ENCODE measurements at regions not wholly inside any gene's neighbourhood (a gene's known extent, or its start where the extent isn't known, plus 50 kb on each side); places are given as distances from the start of the nearest gene placed in this dataset.

- intact Hi-C loops (cut with micrococcal nuclease; ENCODE audit: unreplicated experiment) (no loop called here), in situ Hi-C loops (cut with HindIII; ENCODE audit: extremely low pct_ligation_motif_present, low pct_unique_long_range_greater_than_20kb) (no loop called here)
- ATAC-seq, result no peak
- Histone ChIP-seq H3K4me2 (ENCODE audit: low read depth, low read length) (no peak overlapping the region), H3K4me1 (ENCODE audit: insufficient read depth, low read length) (no peaks in the 10 kb centered on the region), H3K27ac (ENCODE audit: extremely low read length, insufficient read depth, low read length) (no peak overlapping the region), H4K20me1 (ENCODE audit: insufficient read depth, low read length) (no peaks in the 10 kb centered on the region), H3K27me3 (ENCODE audit: control insufficient read depth in 1 of 2, insufficient read depth in 2 of 2, low read length in 2 of 2) (peaks cover 1 to 27% of the 10 kb centered on the region in 2 experiments; a peak in 3 of 5 replicates), H3K79me2 (ENCODE audit: insufficient read depth, low read length) (no peaks in the 10 kb centered on the region), H3K9ac (ENCODE audit: insufficient read depth, low read depth, low read length) (no peak overlapping the region), H3K36me3 (replicated peaks in 1 of 2; ENCODE audit: control insufficient read depth in 1 of 2, insufficient read depth in 2 of 2, low read length in 2 of 2) (no peaks in the 10 kb centered on the region), H3K9me3 (ENCODE audit: low read length) (no peaks in the 10 kb centered on the region), H2AFZ (ENCODE audit: low read length) (no peak overlapping the region), H3K4me3 (replicated peaks in 1 of 3; ENCODE audit: insufficient read depth in 1 of 3, low read depth in 2 of 3, low read length in 3 of 3) (no peak overlapping the region)
- DNase-seq (ENCODE audit: low spot score), result no peak
- no peak for FAIRE-seq
- ChIA-PET POLR2A (no interaction called here), CTCF (ENCODE audit: low intra/inter-chr PET ratio, low total read pairs) (no interaction called here)
- 19% methylated on average over 11 of the region's 15 CpGs for WGBS (ENCODE audit: low lambda C conversion rate)
- no TSS peak for BruUV-seq (replicated peaks)
- no peak for TF ChIP-seq NFE2L1 (CRISPR knock-in tag; IDR thresholded peaks at IDR 0.05; ENCODE audit: borderline replicate concordance)
- no peak for TF ChIP-seq MIER2 (CRISPR knock-in tag; IDR thresholded peaks at IDR 0.05)
- TF ChIP-seq, protein P1, sequence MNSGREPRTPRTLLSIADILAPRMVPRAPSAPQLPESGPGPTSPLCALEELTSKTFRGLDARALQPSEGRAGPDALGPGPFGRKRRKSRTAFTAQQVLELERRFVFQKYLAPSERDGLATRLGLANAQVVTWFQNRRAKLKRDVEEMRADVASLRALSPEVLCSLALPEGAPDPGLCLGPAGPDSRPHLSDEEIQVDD (CRISPR knock-in tag; IDR thresholded peaks at IDR 0.05; ENCODE audit: borderline replicate concordance), result no peak
- TF ChIP-seq THYN1 (CRISPR knock-in tag; IDR thresholded peaks at IDR 0.05; ENCODE audit: borderline replicate concordance, low read depth), result no peak
- no peak for TF ChIP-seq KLF9 (CRISPR knock-in tag; IDR thresholded peaks at IDR 0.05; ENCODE audit: low read depth)
- no peak for TF ChIP-seq ZNF205 (CRISPR knock-in tag; IDR thresholded peaks at IDR 0.05)
- TF ChIP-seq ZNF354B (CRISPR knock-in tag; IDR thresholded peaks at IDR 0.05), result no peak
- TF ChIP-seq, protein P2, sequence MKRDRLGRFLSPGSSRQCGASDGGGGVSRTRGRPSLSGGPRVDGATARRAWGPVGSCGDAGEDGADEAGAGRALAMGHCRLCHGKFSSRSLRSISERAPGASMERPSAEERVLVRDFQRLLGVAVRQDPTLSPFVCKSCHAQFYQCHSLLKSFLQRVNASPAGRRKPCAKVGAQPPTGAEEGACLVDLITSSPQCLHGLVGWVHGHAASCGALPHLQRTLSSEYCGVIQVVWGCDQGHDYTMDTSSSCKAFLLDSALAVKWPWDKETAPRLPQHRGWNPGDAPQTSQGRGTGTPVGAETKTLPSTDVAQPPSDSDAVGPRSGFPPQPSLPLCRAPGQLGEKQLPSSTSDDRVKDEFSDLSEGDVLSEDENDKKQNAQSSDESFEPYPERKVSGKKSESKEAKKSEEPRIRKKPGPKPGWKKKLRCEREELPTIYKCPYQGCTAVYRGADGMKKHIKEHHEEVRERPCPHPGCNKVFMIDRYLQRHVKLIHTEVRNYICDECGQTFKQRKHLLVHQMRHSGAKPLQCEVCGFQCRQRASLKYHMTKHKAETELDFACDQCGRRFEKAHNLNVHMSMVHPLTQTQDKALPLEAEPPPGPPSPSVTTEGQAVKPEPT (CRISPR knock-in tag; IDR thresholded peaks at IDR 0.05; ENCODE audit: low read depth), result no peak
- no peak for TF ChIP-seq TCF7L2 (IDR thresholded peaks at IDR 0.05; ENCODE audit: low read depth, low read length)
- no peak for TF ChIP-seq DBP (CRISPR knock-in tag; IDR thresholded peaks at IDR 0.05; ENCODE audit: not compliant biosample characterization)
- TF ChIP-seq ZFP36L2 (CRISPR knock-in tag; IDR thresholded peaks at IDR 0.05), result no peak
These were observed 520.1 kb upstream of the RAB6C start for GRCh38 chr2:129459200-129459876.
